GM13977 (cell line): ENCODE measurements at regions not wholly inside any gene's neighbourhood (a gene's known extent, or its start where the extent isn't known, plus 50 kb on each side); places are given as distances from the start of the nearest gene placed in this dataset.

Experiments used
- DNase-seq: peaks from one replicate; pipeline ENCODE4 v3.0.0; 2012; ENCODE audit warnings: low spot score
- CTCF ChIP-seq: IDR thresholded peaks from 2 replicates; pipeline ENCODE4 v1.5.1; 2012; ENCODE audit warnings: mild to moderate bottlenecking, control low read depth; ENCODE audit not compliant: insufficient read depth; ENCODE audit errors: extremely low read depth, missing control alignments
- in situ Hi-C: fragments of 300-500 bp; cut with MboI; formaldehyde crosslinking; loops from one replicate; pipeline ENCODE4 v1.12.0; 2022; ENCODE audit warnings: low sequenced_read_pairs, low pct_unique_long_range_greater_than_20kb, mixed read lengths, inconsistent platforms; ENCODE audit not compliant: unreplicated experiment

GRCh38 chr4:181330654-181331201 is 912.5 kb upstream of the TENM3 start:
- TF ChIP-seq CTCF = no peak

GRCh38 chr4:181331214-181331613 is 912.0 kb upstream of the TENM3 start:
- no peak for DNase-seq
- in situ Hi-C loops = no loop called here
- TF ChIP-seq CTCF = no peak

More at GRCh38 chr4:181330654-181331201, 912.5 kb upstream of the TENM3 start:
- in situ Hi-C loops = no loop called here
- no peak for DNase-seq

- in situ Hi-C loops = no loop called here
These were observed 897.3 kb upstream of the TENM3 start for GRCh38 chr4:181345931-181346330.

GRCh38 chr4:181350615-181351415 is 892.4 kb upstream of the TENM3 start:
- no peak for DNase-seq
- in situ Hi-C loops = no loop called here
- no peak for TF ChIP-seq CTCF

More at GRCh38 chr4:181345931-181346330, 897.3 kb upstream of the TENM3 start:
- no peak for TF ChIP-seq CTCF
- DNase-seq = no peak

GRCh38 chr4:181364504-181364903 is 878.7 kb upstream of the TENM3 start:
- DNase-seq = no peak
- in situ Hi-C loops = no loop called here
- no peak for TF ChIP-seq CTCF

GRCh38 chr4:181365671-181366070 is 877.5 kb upstream of the TENM3 start:
- in situ Hi-C loops = no loop called here
- TF ChIP-seq CTCF = no peak
- no peak for DNase-seq
